Hepatocyte (in vitro differentiated cells): ENCODE measurements at regions not wholly inside any gene's neighbourhood (a gene's known extent, or its start where the extent isn't known, plus 50 kb on each side); places are given as distances from the start of the nearest gene placed in this dataset.

Experiments used
- DNase-seq: peaks from one replicate; pipeline ENCODE4 v3.0.0-alpha.2; 2016; ENCODE audit warnings: low spot score
- H2AFZ ChIP-seq: fragments of 200-600 bp; sonication (generic); 2 replicates; pipeline ENCODE4 v1.6.0; 2016; ENCODE audit warnings: antibody characterized with exemption, mild to moderate bottlenecking
- H3K27ac ChIP-seq: fragments of 200-600 bp; sonication (generic); 2 replicates; pipeline ENCODE4 v1.5.1; 2016; ENCODE audit warnings: mild to moderate bottlenecking
- H3K27me3 ChIP-seq: fragments of 200-600 bp; sonication (generic); 2 replicates; pipeline ENCODE4 v1.6.1; 2016
- H3K36me3 ChIP-seq: fragments of 200-600 bp; sonication (generic); replicated peaks from 2 replicates; pipeline ENCODE4 v1.5.1; 2016; ENCODE audit warnings: low read depth; ENCODE audit not compliant: insufficient read depth
- H3K4me1 ChIP-seq: fragments of 200-600 bp; sonication (generic); 2 replicates; pipeline ENCODE4 v1.5.1; 2016; ENCODE audit warnings: mild to moderate bottlenecking, moderate library complexity; ENCODE audit not compliant: insufficient read depth
- H3K4me2 ChIP-seq: fragments of 200-600 bp; sonication (generic); 2 replicates; pipeline ENCODE4 v1.6.0; 2016
- H3K4me3 ChIP-seq: fragments of 200-600 bp; sonication (generic); 2 replicates; pipeline ENCODE4 v1.5.1; 2016; ENCODE audit warnings: mild to moderate bottlenecking
- H3K79me2 ChIP-seq: fragments of 200-600 bp; sonication (generic); 2 replicates; pipeline ENCODE4 v1.6.0; 2017; ENCODE audit warnings: mild to moderate bottlenecking
- H3K9me2 ChIP-seq: fragments of 200-600 bp; sonication (generic); replicated peaks from 2 replicates; pipeline ENCODE4 v1.6.0; 2017; ENCODE audit warnings: mild to moderate bottlenecking; ENCODE audit not compliant: insufficient read depth
- H3K9me3 ChIP-seq: fragments of 200-600 bp; sonication (generic); 2 replicates; pipeline ENCODE4 v1.5.1; 2016; ENCODE audit warnings: low read depth, mild to moderate bottlenecking
- H4K20me1 ChIP-seq: fragments of 200-600 bp; sonication (generic); 2 replicates; pipeline ENCODE4 v1.6.0; 2016; ENCODE audit warnings: mild to moderate bottlenecking; ENCODE audit not compliant: insufficient read depth, poor library complexity, severe bottlenecking
- EZH2 ChIP-seq: fragments of 200-600 bp; sonication (generic); IDR thresholded peaks from 2 replicates; pipeline ENCODE4 v1.6.1; 2016; ENCODE audit warnings: antibody characterized with exemption, mild to moderate bottlenecking, borderline replicate concordance
- EZH2phosphoT487 ChIP-seq: fragments of 200-600 bp; sonication (generic); IDR thresholded peaks from one replicate; pipeline ENCODE4 v1.6.1; 2018; ENCODE audit warnings: antibody characterized with exemption, mild to moderate bottlenecking, low read depth, moderate library complexity; ENCODE audit not compliant: unreplicated experiment, severe bottlenecking
- WGBS: methylation state at CpG from one replicate; pipeline ENCODE4 v1.1.6; 2016; ENCODE audit warnings: low lambda C conversion rate; ENCODE audit errors: missing lambda C conversion rate; 5-methylcytosine and 5-hydroxymethylcytosine counted together
- TF ChIP-seq, protein P1 (sequence below): fragments of 200-600 bp; sonication (generic); IDR thresholded peaks from 2 replicates; pipeline ENCODE4 v1.5.1; 2016; ENCODE audit warnings: antibody characterized with exemption, mild to moderate bottlenecking; ENCODE audit not compliant: poor library complexity

DNA sequence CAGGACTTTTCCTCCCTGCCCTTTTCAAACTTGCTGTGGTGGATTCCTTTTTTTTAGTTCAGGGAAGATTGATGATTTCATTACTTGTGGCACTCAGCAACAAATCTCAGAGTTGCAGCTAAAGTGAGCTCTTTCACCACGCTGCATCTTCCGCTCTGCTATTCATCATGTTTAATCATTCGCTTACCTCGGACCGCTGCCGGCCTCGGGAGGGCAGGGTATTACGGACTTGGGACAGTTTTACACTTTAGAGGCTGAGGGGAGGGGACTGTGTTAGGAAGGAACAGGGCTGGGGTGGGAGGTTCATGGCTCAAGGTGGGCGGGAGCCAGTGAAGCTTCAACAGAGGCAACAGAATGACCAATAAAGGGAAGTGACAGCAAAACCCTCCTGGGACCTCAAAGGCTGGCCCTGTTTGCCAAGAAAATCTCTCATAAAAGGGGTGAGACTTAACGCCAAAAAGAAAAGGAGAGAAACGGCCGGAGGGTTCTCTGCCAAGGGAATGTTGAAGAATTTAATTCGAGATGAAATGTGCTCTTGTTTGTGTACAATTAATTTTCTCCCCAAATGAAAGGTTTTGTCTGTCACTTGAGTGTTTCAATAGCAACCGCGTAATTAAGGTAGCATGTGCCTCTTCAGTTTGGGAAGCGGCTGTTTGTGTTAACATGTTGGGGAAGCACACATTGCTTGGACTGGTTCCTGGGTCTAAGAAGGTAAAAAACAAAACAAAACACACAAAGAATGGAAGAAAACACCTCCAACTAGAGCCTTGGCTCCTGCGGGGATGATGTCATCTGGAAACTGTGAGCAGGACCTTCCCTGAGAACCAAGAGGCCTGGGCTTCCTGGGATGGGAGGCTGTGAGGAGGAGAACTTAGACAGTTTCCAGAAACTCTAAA lies 72.5 kb upstream of the SULF2 start:
- Histone ChIP-seq H3K9me3 (no peaks in the 10 kb centered on the region), H3K4me1 (peaks cover 14% of the 10 kb centered on the region), H3K4me3 (no peak overlapping the region), H3K27me3 (no peaks in the 10 kb centered on the region), H3K27ac (peak overlapping the region; percentile 35), H2AFZ (no peak overlapping the region), H3K36me3 (no peaks in the 10 kb centered on the region), H3K9me2 (no peaks in the 10 kb centered on the region), H3K79me2 (no peaks in the 10 kb centered on the region), H3K4me2 (peak overlapping the region; percentile 43), H4K20me1 (no peaks in the 10 kb centered on the region)
- DNase-seq, result peak; percentile 51
- 42% methylated on average over 17 of the region's 17 CpGs for WGBS
- TF ChIP-seq, protein P1, sequence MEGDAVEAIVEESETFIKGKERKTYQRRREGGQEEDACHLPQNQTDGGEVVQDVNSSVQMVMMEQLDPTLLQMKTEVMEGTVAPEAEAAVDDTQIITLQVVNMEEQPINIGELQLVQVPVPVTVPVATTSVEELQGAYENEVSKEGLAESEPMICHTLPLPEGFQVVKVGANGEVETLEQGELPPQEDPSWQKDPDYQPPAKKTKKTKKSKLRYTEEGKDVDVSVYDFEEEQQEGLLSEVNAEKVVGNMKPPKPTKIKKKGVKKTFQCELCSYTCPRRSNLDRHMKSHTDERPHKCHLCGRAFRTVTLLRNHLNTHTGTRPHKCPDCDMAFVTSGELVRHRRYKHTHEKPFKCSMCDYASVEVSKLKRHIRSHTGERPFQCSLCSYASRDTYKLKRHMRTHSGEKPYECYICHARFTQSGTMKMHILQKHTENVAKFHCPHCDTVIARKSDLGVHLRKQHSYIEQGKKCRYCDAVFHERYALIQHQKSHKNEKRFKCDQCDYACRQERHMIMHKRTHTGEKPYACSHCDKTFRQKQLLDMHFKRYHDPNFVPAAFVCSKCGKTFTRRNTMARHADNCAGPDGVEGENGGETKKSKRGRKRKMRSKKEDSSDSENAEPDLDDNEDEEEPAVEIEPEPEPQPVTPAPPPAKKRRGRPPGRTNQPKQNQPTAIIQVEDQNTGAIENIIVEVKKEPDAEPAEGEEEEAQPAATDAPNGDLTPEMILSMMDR, result no peak
- no peak for TF ChIP-seq EZH2phosphoT487
- TF ChIP-seq EZH2, result no peak

DNA sequence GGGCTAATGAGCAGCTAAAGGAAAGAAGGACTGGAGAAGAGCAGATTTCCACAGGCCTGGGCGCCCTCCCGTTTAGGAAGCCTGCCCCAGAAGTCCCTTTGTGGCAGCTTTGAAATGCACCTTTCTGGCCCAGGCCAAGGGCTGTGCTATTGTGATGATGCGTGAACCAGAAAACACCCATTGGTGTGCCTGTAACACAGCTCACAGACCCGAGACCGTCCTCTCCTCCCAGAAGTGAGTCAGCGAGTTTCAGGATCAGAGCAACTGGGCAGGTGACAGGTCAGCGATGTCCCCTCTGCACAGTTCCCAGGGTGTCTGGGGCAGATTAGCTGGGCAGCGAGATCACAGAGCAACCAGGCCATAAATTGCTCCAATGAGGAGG lies 71.9 kb upstream of the SULF2 start:
- H3K4me3 ChIP-seq, result no peak overlapping the region
- no peaks in the 10 kb centered on the region for H3K27me3 ChIP-seq

DNA sequence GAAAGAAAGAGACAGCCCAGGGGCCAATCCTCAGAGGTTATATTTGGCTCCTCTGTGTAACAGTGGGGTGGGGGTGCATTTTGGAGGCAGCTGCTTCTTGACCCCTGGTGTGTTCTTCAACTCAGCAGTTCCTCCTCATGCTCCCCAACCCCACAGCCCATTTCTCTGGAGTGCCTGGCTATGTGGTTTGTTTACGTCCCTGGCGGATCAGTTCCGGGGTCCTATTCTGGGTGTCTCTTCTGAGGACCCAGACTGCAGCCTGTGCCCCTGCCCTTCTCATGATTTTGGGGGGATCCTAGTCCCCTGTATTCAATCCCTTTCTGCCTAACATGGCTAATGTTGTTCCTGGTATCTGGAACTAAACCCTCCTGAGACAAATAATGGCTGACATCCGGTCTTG lies 70.5 kb upstream of the SULF2 start:
- no peaks in the 10 kb centered on the region for H3K79me2 ChIP-seq
- no peaks in the 10 kb centered on the region for H3K9me3 ChIP-seq
- no peaks in the 10 kb centered on the region for H3K9me2 ChIP-seq
- 95% methylated on average over 4 of the region's 4 CpGs for WGBS
- H2AFZ ChIP-seq, result no peak overlapping the region
- DNase-seq, result no peak
- H3K36me3 ChIP-seq, result no peaks in the 10 kb centered on the region
- H4K20me1 ChIP-seq, result no peaks in the 10 kb centered on the region
- no peak overlapping the region for H3K4me2 ChIP-seq
- TF ChIP-seq EZH2, result no peak
- no peak for TF ChIP-seq EZH2phosphoT487
- TF ChIP-seq, protein P1, result no peak
- H3K27ac ChIP-seq, result no peak overlapping the region
- H3K4me3 ChIP-seq, result no peak overlapping the region
- H3K4me1 ChIP-seq, result peaks cover 14% of the 10 kb centered on the region
- H3K27me3 ChIP-seq, result no peaks in the 10 kb centered on the region

More for the DNA sequence above, 71.9 kb upstream of the SULF2 start:
- Histone ChIP-seq H2AFZ (no peak overlapping the region), H3K4me1 (peaks cover 14% of the 10 kb centered on the region), H3K36me3 (no peaks in the 10 kb centered on the region), H3K27ac (peak overlapping the region; percentile 35), H3K4me2 (peak overlapping the region; percentile 43), H3K9me3 (no peaks in the 10 kb centered on the region), H3K79me2 (no peaks in the 10 kb centered on the region), H4K20me1 (no peaks in the 10 kb centered on the region), H3K9me2 (no peaks in the 10 kb centered on the region)
- DNase-seq, result peak; percentile 35
- WGBS, result 59% methylated on average over 8 of the region's 8 CpGs
- TF ChIP-seq, protein P1, result no peak
- no peak for TF ChIP-seq EZH2
- no peak for TF ChIP-seq EZH2phosphoT487
